NCI-H1930 (cell line): ENCODE measurements at regions not wholly inside any gene's neighbourhood (a gene's known extent, or its start where the extent isn't known, plus 50 kb on each side); places are given as distances from the start of the nearest gene placed in this dataset.
"Not testable (repeated sequence)": the region's sequence is repeated elsewhere in the genome, so short reads cannot be mapped to it uniquely, and the experiment has no call there.

Experiments
- DNase-seq, 2 experiments: peaks; one replicate each; lab custom pipeline; 2025; lab: John Stamatoyannopoulos, UW

GRCh38 chr4:24368801-24369200 is 215.6 kb downstream of the DHX15 start:
- no peak for DNase-seq

GRCh38 chr4:24364852-24365251 is 219.5 kb downstream of the DHX15 start:
- no peak for DNase-seq

- no peak for DNase-seq
Measured at GRCh38 chr4:24364249-24364648, 220.1 kb downstream of the DHX15 start.

- DNase-seq, result no peak
Measured at GRCh38 chr4:24363751-24364150, 220.6 kb downstream of the DHX15 start.

- no peak for DNase-seq
Measured at GRCh38 chr4:24352112-24352511, 232.2 kb downstream of the DHX15 start.

GRCh38 chr4:24349168-24349996 is 235.0 kb downstream of the DHX15 start:
- DNase-seq, result not testable (repeated sequence)

- DNase-seq, result no peak
Measured at GRCh38 chr4:24339260-24339659, 245.1 kb downstream of the DHX15 start.

GRCh38 chr4:24337451-24338190 is 246.7 kb downstream of the DHX15 start:
- no peak for DNase-seq

- DNase-seq, result no peak
Measured at GRCh38 chr4:24335616-24336015, 248.7 kb downstream of the DHX15 start.

GRCh38 chr4:24334906-24335305 is 249.4 kb downstream of the DHX15 start:
- DNase-seq, result no peak

- no peak for DNase-seq
Measured at GRCh38 chr4:24330573-24330972, 253.8 kb downstream of the DHX15 start.

- DNase-seq, result no peak
Measured at GRCh38 chr4:24330172-24330571, 254.2 kb downstream of the DHX15 start.

GRCh38 chr4:24328711-24329110 is 255.6 kb downstream of the DHX15 start:
- no peak for DNase-seq

GRCh38 chr4:24328310-24328709 is 256.0 kb downstream of the DHX15 start:
- no peak for DNase-seq

GRCh38 chr4:24322995-24323394 is 261.4 kb downstream of the DHX15 start:
- DNase-seq, result no peak

GRCh38 chr4:24322511-24322910 is 261.8 kb downstream of the DHX15 start:
- DNase-seq, result no peak

GRCh38 chr4:24321616-24322015 is 262.7 kb downstream of the DHX15 start:
- no peak for DNase-seq

GRCh38 chr4:24321131-24321530 is 263.2 kb downstream of the DHX15 start:
- no peak for DNase-seq

- DNase-seq, result no peak
Measured at GRCh38 chr4:24319387-24319786, 265.0 kb downstream of the DHX15 start.

GRCh38 chr4:24315056-24315455 is 269.3 kb downstream of the DHX15 start:
- DNase-seq, result no peak

- DNase-seq, result no peak
Measured at GRCh38 chr4:24312261-24312913, 272.0 kb downstream of the DHX15 start.

GRCh38 chr4:24303926-24304325 is 280.4 kb downstream of the DHX15 start:
- DNase-seq, result no peak

GRCh38 chr4:24298911-24299310 is 285.4 kb downstream of the DHX15 start:
- no peak for DNase-seq
